T-helper 2 cell treated with Interferon-gamma antibody and Interleukin-4, amounts not matched to agents 5 μg/mL and 100 μg/mL, for 36 hours (primary cell): ENCODE measurements at regions not wholly inside any gene's neighbourhood (a gene's known extent, or its start where the extent isn't known, plus 50 kb on each side); places are given as distances from the start of the nearest gene placed in this dataset.

Experiments
- DNase-seq: peaks from one replicate; pipeline ENCODE4 v3.0.0; 2021; ENCODE audit warnings: low spot score
- H3K27ac Mint-ChIP-seq: one replicate; pipeline ENCODE4 v1.8.0; 2021; ENCODE audit warnings: mild to moderate bottlenecking, mixed read lengths
- H3K27me3 Mint-ChIP-seq: one replicate; pipeline ENCODE4 v1.8.0; 2021; ENCODE audit warnings: low read depth, mixed read lengths
- H3K36me3 Mint-ChIP-seq: one replicate; pipeline ENCODE4 v1.8.0; 2021; ENCODE audit warnings: low read depth, mixed read lengths
- H3K4me1 Mint-ChIP-seq: one replicate; pipeline ENCODE4 v1.8.0; 2021; ENCODE audit warnings: low read depth, mixed read lengths
- H3K4me3 Mint-ChIP-seq: one replicate; pipeline ENCODE4 v1.8.0; 2022; ENCODE audit warnings: mild to moderate bottlenecking, moderate library complexity, mixed read lengths
- H3K9me3 Mint-ChIP-seq: one replicate; pipeline ENCODE4 v1.8.0; 2021; ENCODE audit warnings: mixed read lengths

- H3K27ac Mint-ChIP-seq: no peak overlapping the region
- H3K4me1 Mint-ChIP-seq: no peaks in the 10 kb centered on the region
- no peaks in the 10 kb centered on the region for H3K27me3 Mint-ChIP-seq
- H3K9me3 Mint-ChIP-seq: peaks cover 26% of the 10 kb centered on the region
- H3K4me3 Mint-ChIP-seq: no peak overlapping the region
- no peaks in the 10 kb centered on the region for H3K36me3 Mint-ChIP-seq
- DNase-seq: no peak
These were observed 769.5 kb upstream of the CDH2 start for GRCh38 chr18:28946471-28946870.

- H3K36me3 Mint-ChIP-seq: no peaks in the 10 kb centered on the region
- H3K27me3 Mint-ChIP-seq: no peaks in the 10 kb centered on the region
- no peak overlapping the region for H3K27ac Mint-ChIP-seq
- peaks cover 38% of the 10 kb centered on the region for H3K9me3 Mint-ChIP-seq
- H3K4me1 Mint-ChIP-seq: no peaks in the 10 kb centered on the region
- H3K4me3 Mint-ChIP-seq: no peak overlapping the region
- no peak for DNase-seq
These were observed 746.0 kb upstream of the CDH2 start for GRCh38 chr18:28922936-28923335.

- peaks cover 36% of the 10 kb centered on the region for H3K9me3 Mint-ChIP-seq
- no peak overlapping the region for H3K27ac Mint-ChIP-seq
- no peak for DNase-seq
- H3K4me3 Mint-ChIP-seq: no peak overlapping the region
- no peaks in the 10 kb centered on the region for H3K27me3 Mint-ChIP-seq
- H3K36me3 Mint-ChIP-seq: no peaks in the 10 kb centered on the region
- H3K4me1 Mint-ChIP-seq: no peaks in the 10 kb centered on the region
These were observed 739.5 kb upstream of the CDH2 start for GRCh38 chr18:28916456-28916855.

DNA sequence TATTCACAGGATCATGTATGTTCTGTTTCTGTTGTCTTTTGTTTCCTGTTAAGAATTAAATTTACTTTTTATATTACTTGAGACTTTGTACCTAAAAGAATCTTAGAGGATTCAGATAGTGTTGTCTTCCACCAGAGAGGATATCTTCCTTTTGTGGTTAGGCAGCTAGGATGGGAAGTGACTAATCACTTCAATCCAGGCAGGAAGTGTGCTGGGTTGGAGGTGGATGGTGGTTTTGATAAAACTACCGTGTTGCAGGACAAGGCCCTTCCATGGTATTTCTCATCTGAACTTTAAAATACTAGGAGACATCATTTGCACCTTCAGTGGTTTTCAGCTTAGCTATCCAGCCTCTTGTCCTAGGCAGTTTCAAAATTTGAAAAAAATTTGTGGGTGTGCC lies 728.6 kb upstream of the CDH2 start:
- Mint-ChIP-seq H3K27me3 (no peaks in the 10 kb centered on the region), H3K36me3 (no peaks in the 10 kb centered on the region), H3K27ac (no peak overlapping the region), H3K4me1 (no peaks in the 10 kb centered on the region), H3K4me3 (no peak overlapping the region), H3K9me3 (peaks cover 21% of the 10 kb centered on the region)
- DNase-seq: no peak

GRCh38 chr18:28904789-28905364 lies 727.9 kb upstream of the CDH2 start:
- Mint-ChIP-seq H3K9me3 (peaks cover 21% of the 10 kb centered on the region), H3K36me3 (no peaks in the 10 kb centered on the region), H3K4me3 (no peak overlapping the region), H3K4me1 (no peaks in the 10 kb centered on the region), H3K27me3 (no peaks in the 10 kb centered on the region), H3K27ac (no peak overlapping the region)
- DNase-seq: no peak

GRCh38 chr18:28903306-28903705 lies 726.4 kb upstream of the CDH2 start:
- Mint-ChIP-seq H3K27ac (no peak overlapping the region), H3K4me1 (no peaks in the 10 kb centered on the region), H3K9me3 (peaks cover 26% of the 10 kb centered on the region), H3K27me3 (no peaks in the 10 kb centered on the region), H3K4me3 (no peak overlapping the region), H3K36me3 (no peaks in the 10 kb centered on the region)
- DNase-seq: no peak

DNA sequence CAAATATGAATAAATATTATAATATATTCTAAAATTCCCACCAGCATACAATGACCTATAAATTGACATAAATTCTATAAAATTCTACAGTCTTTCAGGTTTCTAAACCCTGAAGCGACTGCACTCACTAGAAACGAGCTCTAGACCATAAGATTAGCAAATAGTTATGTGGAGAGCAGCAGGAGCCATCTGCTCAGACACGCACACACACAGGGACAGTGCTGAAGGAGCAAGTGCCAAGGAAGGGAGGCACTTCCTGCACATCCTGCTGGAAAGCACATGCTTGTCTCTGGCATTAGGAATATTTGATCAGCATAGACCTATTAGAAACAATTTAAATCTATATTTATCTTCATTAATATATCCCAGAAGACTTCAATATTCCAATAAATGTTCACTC lies 713.9 kb upstream of the CDH2 start:
- no peaks in the 10 kb centered on the region for H3K36me3 Mint-ChIP-seq

DNA sequence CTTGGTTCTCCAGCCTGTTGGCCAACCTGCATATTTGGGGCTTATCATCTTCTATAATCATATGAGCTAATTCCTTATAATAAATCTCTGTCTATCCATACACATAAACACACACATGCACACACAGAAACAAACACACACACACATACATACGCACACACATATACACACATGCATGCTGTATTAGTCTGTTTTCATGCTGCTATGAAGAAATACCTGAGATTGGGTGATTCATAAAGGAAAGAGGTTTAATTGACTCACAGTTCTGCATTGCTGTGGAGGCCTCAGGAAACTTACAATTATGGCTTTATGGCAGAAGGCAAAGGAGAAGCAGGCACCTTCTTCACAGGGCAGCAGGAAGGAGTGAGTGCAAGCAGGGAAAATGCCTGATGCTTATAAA lies 707.4 kb upstream of the CDH2 start:
- no peak for DNase-seq
- H3K27me3 Mint-ChIP-seq: no peaks in the 10 kb centered on the region
- peaks cover 25% of the 10 kb centered on the region for H3K9me3 Mint-ChIP-seq
- no peak overlapping the region for H3K4me3 Mint-ChIP-seq
- no peaks in the 10 kb centered on the region for H3K36me3 Mint-ChIP-seq
- no peaks in the 10 kb centered on the region for H3K4me1 Mint-ChIP-seq
- no peak overlapping the region for H3K27ac Mint-ChIP-seq

More for the DNA sequence above, 713.9 kb upstream of the CDH2 start:
- Mint-ChIP-seq H3K27me3 (no peaks in the 10 kb centered on the region), H3K4me3 (no peak overlapping the region), H3K9me3 (peaks cover 38% of the 10 kb centered on the region), H3K4me1 (no peaks in the 10 kb centered on the region), H3K27ac (no peak overlapping the region)
- DNase-seq: no peak

DNA sequence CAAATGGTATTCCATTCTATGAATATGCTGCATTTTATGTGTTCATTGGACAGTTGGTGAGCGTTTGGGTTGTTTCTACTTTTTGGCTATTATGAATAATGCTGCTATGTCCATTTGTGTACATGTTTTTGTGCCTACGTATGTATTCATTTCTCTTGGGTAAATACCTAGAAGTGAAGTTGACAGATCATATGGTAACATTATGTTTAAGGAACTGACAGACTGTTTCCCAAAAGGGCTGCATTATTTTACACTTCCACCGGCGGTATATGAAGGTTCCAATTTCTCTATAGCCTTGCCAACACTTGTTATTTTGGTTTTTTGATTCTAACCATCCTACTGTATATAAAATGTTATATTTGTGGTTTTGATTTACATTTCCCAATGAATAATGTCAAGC lies 703.9 kb upstream of the CDH2 start:
- H3K27ac Mint-ChIP-seq: no peak overlapping the region
- H3K4me1 Mint-ChIP-seq: no peaks in the 10 kb centered on the region
- H3K4me3 Mint-ChIP-seq: no peak overlapping the region
- H3K36me3 Mint-ChIP-seq: no peaks in the 10 kb centered on the region
- DNase-seq: no peak
- H3K27me3 Mint-ChIP-seq: no peaks in the 10 kb centered on the region
- H3K9me3 Mint-ChIP-seq: peaks cover 13% of the 10 kb centered on the region

GRCh38 chr18:28875059-28875458 lies 698.1 kb upstream of the CDH2 start:
- H3K9me3 Mint-ChIP-seq: peaks cover 9% of the 10 kb centered on the region
- DNase-seq: no peak
- no peak overlapping the region for H3K4me3 Mint-ChIP-seq
- H3K4me1 Mint-ChIP-seq: no peaks in the 10 kb centered on the region
- no peaks in the 10 kb centered on the region for H3K36me3 Mint-ChIP-seq
- H3K27me3 Mint-ChIP-seq: no peaks in the 10 kb centered on the region
- no peak overlapping the region for H3K27ac Mint-ChIP-seq

DNA sequence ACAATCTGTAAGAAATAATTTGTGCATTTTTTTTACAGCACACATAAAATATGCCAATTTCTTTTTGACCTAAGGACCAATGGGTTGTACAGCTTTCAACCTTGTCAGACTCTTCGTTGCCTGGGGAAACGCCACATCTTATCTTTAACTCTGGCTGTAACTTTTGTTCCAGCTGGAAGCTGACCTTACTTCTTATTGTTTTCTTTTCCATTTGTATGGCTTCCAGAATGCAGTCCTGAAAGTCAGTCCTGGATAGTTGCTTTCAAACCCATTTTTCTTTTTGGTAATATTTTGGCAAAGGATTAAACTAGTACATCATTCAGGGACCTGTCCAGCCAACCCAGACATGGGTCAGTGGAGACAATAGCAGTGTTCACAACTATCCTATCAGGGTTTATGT lies 686.5 kb upstream of the CDH2 start:
- DNase-seq: no peak
- no peak overlapping the region for H3K27ac Mint-ChIP-seq
- H3K9me3 Mint-ChIP-seq: peaks cover 24% of the 10 kb centered on the region
- no peaks in the 10 kb centered on the region for H3K27me3 Mint-ChIP-seq
- H3K4me3 Mint-ChIP-seq: no peak overlapping the region
- H3K4me1 Mint-ChIP-seq: no peaks in the 10 kb centered on the region
- no peaks in the 10 kb centered on the region for H3K36me3 Mint-ChIP-seq

GRCh38 chr18:28858248-28858647 lies 681.3 kb upstream of the CDH2 start:
- Mint-ChIP-seq H3K4me3 (no peak overlapping the region), H3K36me3 (no peaks in the 10 kb centered on the region), H3K9me3 (peaks cover 26% of the 10 kb centered on the region), H3K27ac (no peak overlapping the region), H3K27me3 (no peaks in the 10 kb centered on the region), H3K4me1 (no peaks in the 10 kb centered on the region)
- DNase-seq: no peak

- H3K36me3 Mint-ChIP-seq: no peaks in the 10 kb centered on the region
- H3K4me1 Mint-ChIP-seq: no peaks in the 10 kb centered on the region
- H3K27ac Mint-ChIP-seq: no peak overlapping the region
- H3K27me3 Mint-ChIP-seq: no peaks in the 10 kb centered on the region
- no peak overlapping the region for H3K4me3 Mint-ChIP-seq
- no peak for DNase-seq
- H3K9me3 Mint-ChIP-seq: peaks cover 23% of the 10 kb centered on the region
These were observed 679.1 kb upstream of the CDH2 start for GRCh38 chr18:28855989-28856388.

GRCh38 chr18:28855524-28855923 lies 678.6 kb upstream of the CDH2 start:
- H3K4me1 Mint-ChIP-seq: no peaks in the 10 kb centered on the region
- H3K27me3 Mint-ChIP-seq: no peaks in the 10 kb centered on the region
- no peak for DNase-seq
- no peak overlapping the region for H3K4me3 Mint-ChIP-seq
- no peaks in the 10 kb centered on the region for H3K36me3 Mint-ChIP-seq
- H3K9me3 Mint-ChIP-seq: peaks cover 18% of the 10 kb centered on the region
- H3K27ac Mint-ChIP-seq: no peak overlapping the region

- H3K27ac Mint-ChIP-seq: no peak overlapping the region
- no peaks in the 10 kb centered on the region for H3K27me3 Mint-ChIP-seq
- H3K4me1 Mint-ChIP-seq: no peaks in the 10 kb centered on the region
- no peak for DNase-seq
- no peak overlapping the region for H3K4me3 Mint-ChIP-seq
- peaks cover 20% of the 10 kb centered on the region for H3K9me3 Mint-ChIP-seq
- no peaks in the 10 kb centered on the region for H3K36me3 Mint-ChIP-seq
These were observed 678.0 kb upstream of the CDH2 start for GRCh38 chr18:28854964-28855363.
